ENCODE measurements at regions not wholly inside any gene's neighbourhood (a gene's known extent, or its start where the extent isn't known, plus 50 kb on each side); places are given as distances from the start of the nearest gene placed in this dataset.

DNA sequence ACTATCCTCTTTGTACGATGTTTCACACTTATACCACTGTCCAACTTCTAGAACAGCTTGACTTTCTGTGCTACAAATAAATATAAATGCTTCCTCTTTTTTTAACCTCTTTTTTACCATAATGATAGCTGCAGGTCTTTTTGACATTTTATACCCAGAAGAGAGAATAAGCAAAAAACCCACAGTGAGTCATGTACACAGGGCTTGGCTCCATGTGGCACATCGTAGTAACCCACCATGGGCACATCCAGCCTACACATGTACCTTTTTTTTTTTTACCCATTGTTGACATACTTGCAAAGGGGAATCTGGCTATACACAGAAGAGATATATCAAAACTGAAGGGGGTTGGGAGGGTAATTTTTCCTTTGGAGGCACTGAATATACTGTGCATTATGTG, 59.5 kb upstream of the RSPO3 start:
- TF ChIP-seq, protein P1, sequence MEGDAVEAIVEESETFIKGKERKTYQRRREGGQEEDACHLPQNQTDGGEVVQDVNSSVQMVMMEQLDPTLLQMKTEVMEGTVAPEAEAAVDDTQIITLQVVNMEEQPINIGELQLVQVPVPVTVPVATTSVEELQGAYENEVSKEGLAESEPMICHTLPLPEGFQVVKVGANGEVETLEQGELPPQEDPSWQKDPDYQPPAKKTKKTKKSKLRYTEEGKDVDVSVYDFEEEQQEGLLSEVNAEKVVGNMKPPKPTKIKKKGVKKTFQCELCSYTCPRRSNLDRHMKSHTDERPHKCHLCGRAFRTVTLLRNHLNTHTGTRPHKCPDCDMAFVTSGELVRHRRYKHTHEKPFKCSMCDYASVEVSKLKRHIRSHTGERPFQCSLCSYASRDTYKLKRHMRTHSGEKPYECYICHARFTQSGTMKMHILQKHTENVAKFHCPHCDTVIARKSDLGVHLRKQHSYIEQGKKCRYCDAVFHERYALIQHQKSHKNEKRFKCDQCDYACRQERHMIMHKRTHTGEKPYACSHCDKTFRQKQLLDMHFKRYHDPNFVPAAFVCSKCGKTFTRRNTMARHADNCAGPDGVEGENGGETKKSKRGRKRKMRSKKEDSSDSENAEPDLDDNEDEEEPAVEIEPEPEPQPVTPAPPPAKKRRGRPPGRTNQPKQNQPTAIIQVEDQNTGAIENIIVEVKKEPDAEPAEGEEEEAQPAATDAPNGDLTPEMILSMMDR (IDR thresholded peaks at IDR 0.05) = no peak
- no peak for TF ChIP-seq EP300 (IDR thresholded peaks at IDR 0.05)
